Endothelial cell of umbilical vein (primary cell): ENCODE measurements at regions not wholly inside any gene's neighbourhood (a gene's known extent, or its start where the extent isn't known, plus 50 kb on each side); places are given as distances from the start of the nearest gene placed in this dataset.
A peak's percentile ranks its signal among the peaks of the same experiment; 100 is the strongest.

ENCODE experiments used
- BruUV-seq: library from RNA; stranded (reverse); fragments of 400-500 nt; replicated peaks from 2 replicates; lab custom pipeline; 2021; lab: Mats Ljungman, UMichigan
- CTCF ChIA-PET: fragments of 300-600, 350-600 bp; sonication (Branson Sonifier 250); formaldehyde crosslinking; loops from one replicate; lab custom pipeline; 2021; ENCODE audit warnings: antibody characterized with exemption, inconsistent platforms; lab: Charles Lee
- POLR2A ChIA-PET: fragments of 300-600, 350-600 bp; sonication (Branson Sonifier 250); formaldehyde crosslinking; loops from one replicate; lab custom pipeline; 2021; ENCODE audit warnings: antibody characterized with exemption, inconsistent platforms; lab: Charles Lee
- DNase-seq: peaks from one replicate; pipeline ENCODE4 v3.0.0-alpha.2; 2011; ENCODE audit warnings: low read depth, low spot score
- FAIRE-seq: peaks from 2 replicates; lab custom pipeline; 2011; peaks lifted over from hg19 to GRCh38; lab: Jason Lieb, UNC
- H2AFZ ChIP-seq: 2 replicates; pipeline ENCODE4 v1.6.0; 2012; ENCODE audit warnings: low read depth, low read length, control low read depth, inconsistent platforms
- H3K27ac ChIP-seq: 2 replicates; pipeline ENCODE4 v1.5.1; 2011; ENCODE audit warnings: low read depth, mild to moderate bottlenecking, control low read depth, low read length, moderate library complexity; ENCODE audit not compliant: insufficient read depth
- H3K27me3 ChIP-seq, 2 experiments: 2 replicates each; pipeline versions ENCODE4 v1.6.0 to v1.6.1; 2011; ENCODE audit warnings: low read length in 2 of 2, mixed read lengths in 1 of 2; ENCODE audit not compliant: control insufficient read depth in 2 of 2, insufficient read depth in 2 of 2
- H3K36me3 ChIP-seq, 2 experiments: 2 replicates in 1 of 2; 3 replicates in 1 of 2; pipeline ENCODE4 v1.5.1; 2011; ENCODE audit warnings: low read length in 2 of 2, mild to moderate bottlenecking in 1 of 2, moderate library complexity in 1 of 2; ENCODE audit not compliant: control insufficient read depth in 2 of 2, insufficient read depth in 2 of 2; ENCODE audit errors: extremely low read depth in 1 of 2
- H3K4me1 ChIP-seq: 3 replicates; pipeline ENCODE4 v1.5.1; 2011; ENCODE audit warnings: mild to moderate bottlenecking, low read length; ENCODE audit not compliant: control insufficient read depth, insufficient read depth; ENCODE audit errors: extremely low read depth
- H3K4me2 ChIP-seq: 2 replicates; pipeline ENCODE4 v1.6.1; 2011; ENCODE audit warnings: low read length, control low read depth, mixed read lengths; ENCODE audit not compliant: insufficient read depth
- H3K4me3 ChIP-seq, 3 experiments: fragments of 200-600 bp in 1 of 3; sonication (generic), shearing (Covaris generic) in 1 of 3; replicated peaks in 1 of 3; 2 replicates each; pipeline ENCODE4 v1.5.1; 2011 to 2016; ENCODE audit warnings: control low read depth in 3 of 3, low read length in 3 of 3, mild to moderate bottlenecking in 2 of 3, inconsistent platforms in 1 of 3, low read depth in 1 of 3, moderate library complexity in 1 of 3; ENCODE audit not compliant: insufficient read depth in 1 of 3
- H3K79me2 ChIP-seq: 2 replicates; pipeline ENCODE4 v1.6.0; 2012; ENCODE audit warnings: low read length, inconsistent platforms; ENCODE audit not compliant: control insufficient read depth, insufficient read depth
- H3K9ac ChIP-seq: replicated peaks from 2 replicates; pipeline ENCODE3; 2011; ENCODE audit warnings: low read length, control low read depth; ENCODE audit not compliant: insufficient read depth; ENCODE audit errors: extremely low read depth
- H3K9me1 ChIP-seq: replicated peaks from 3 replicates; pipeline ENCODE4 v1.6.0; 2011; ENCODE audit warnings: mild to moderate bottlenecking, low read length; ENCODE audit not compliant: control insufficient read depth, insufficient read depth; ENCODE audit errors: extremely low read depth
- H3K9me3 ChIP-seq: replicated peaks from 2 replicates; pipeline ENCODE4 v1.5.1; 2012; ENCODE audit warnings: low read length, inconsistent platforms; ENCODE audit not compliant: control insufficient read depth, insufficient read depth
- H4K20me1 ChIP-seq: replicated peaks from 2 replicates; pipeline ENCODE3; 2011; ENCODE audit warnings: mild to moderate bottlenecking, low read length; ENCODE audit not compliant: control insufficient read depth, insufficient read depth; ENCODE audit errors: extremely low read depth
- CTCF ChIP-seq, 2 donors: IDR thresholded peaks; 1 replicate in 1 of 2; 2 replicates in 1 of 2; pipeline ENCODE4 v1.5.1; 2011; ENCODE audit warnings: low read length in 2 of 2, mild to moderate bottlenecking in 2 of 2, moderate library complexity in 2 of 2, control low read depth in 1 of 2, inconsistent platforms in 1 of 2, low read depth in 1 of 2; ENCODE audit not compliant: insufficient read depth in 1 of 2; ENCODE audit errors: extremely low read depth in 1 of 2
- EZH2 ChIP-seq: IDR thresholded peaks from 2 replicates; pipeline ENCODE4 v1.6.1; 2012; ENCODE audit warnings: borderline replicate concordance, low read depth, mild to moderate bottlenecking, moderate library complexity, low read length, inconsistent platforms; ENCODE audit not compliant: severe bottlenecking
- FOS ChIP-seq: IDR thresholded peaks from 2 replicates; pipeline ENCODE4 v1.6.1; 2011; ENCODE audit warnings: mild to moderate bottlenecking, low read length, moderate library complexity, borderline replicate concordance; ENCODE audit not compliant: insufficient read depth
- GATA2 ChIP-seq: IDR thresholded peaks from 2 replicates; pipeline ENCODE4 v1.7.0; 2011; ENCODE audit warnings: low read depth, mild to moderate bottlenecking, moderate library complexity, mixed read lengths, low read length; ENCODE audit not compliant: insufficient read length, insufficient read depth
- JUN ChIP-seq: IDR thresholded peaks from 2 replicates; pipeline ENCODE4 v1.6.1; 2011; ENCODE audit warnings: borderline replicate concordance, low read depth; ENCODE audit not compliant: insufficient read length, insufficient read depth
- MAX ChIP-seq: IDR thresholded peaks from 2 replicates; pipeline ENCODE4 v1.6.1; 2011; ENCODE audit not compliant: insufficient read depth, insufficient read length
- MYC ChIP-seq: IDR thresholded peaks from one replicate; pipeline ENCODE4 v1.6.1; 2011; ENCODE audit warnings: mild to moderate bottlenecking, low read depth, low read length
- POLR2A ChIP-seq: IDR thresholded peaks from 2 replicates; pipeline ENCODE4 v1.6.1; 2012; ENCODE audit warnings: low read depth, mild to moderate bottlenecking, control low read depth, low read length
- POLR2AphosphoS5 ChIP-seq: IDR thresholded peaks from 2 replicates; pipeline ENCODE4 v1.6.1; 2012; ENCODE audit warnings: low read depth, mild to moderate bottlenecking, control low read depth, low read length, moderate library complexity; ENCODE audit not compliant: insufficient read depth
- dilution Hi-C: fragments of 300-500 bp; cut with MboI; formaldehyde crosslinking; loops from one replicate; pipeline ENCODE4 v1.15.0; 2019; ENCODE audit warnings: low sequenced_read_pairs; ENCODE audit not compliant: extremely low pct_ligation_motif_present
- intact Hi-C: fragments of 100-400 bp; cut with micrococcal nuclease; formaldehyde crosslinking; loops from one replicate; pipeline ENCODE4 v1.10.0; 2022

- CTCF ChIA-PET: interaction anchor here (0.7 to 1.6 kb wide), 3 partner anchors 11 to 1342 kb away, joined by 3 to 8 read pairs (median 7); no protein-coding TSS in a partner anchor
Measured at GRCh38 chr6:44580901-44581300, 193.4 kb downstream of the CDC5L start.

GRCh38 chr6:44582930-44583329 lies 195.4 kb downstream of the CDC5L start:
- dilution Hi-C loops (no loop called here), intact Hi-C loops (no loop called here)
- ChIA-PET POLR2A (no interaction called here), CTCF (no interaction called here)
- no peak overlapping the region for H3K4me2 ChIP-seq
- no peak overlapping the region for H3K27ac ChIP-seq
- no peaks in the 10 kb centered on the region for H3K4me1 ChIP-seq
- H3K27me3 ChIP-seq: no peaks in the 10 kb centered on the region
- H3K9ac ChIP-seq: no peak overlapping the region
- no TSS peak for BruUV-seq
- no peaks in the 10 kb centered on the region for H3K79me2 ChIP-seq
- TF ChIP-seq GATA2 (no peak), FOS (no peak), CTCF (IDR thresholded peaks at IDR 0.05; ENCODE audit: extremely low read depth in 1 of 2, insufficient read depth in 1 of 2, low read depth in 1 of 2, low read length in 2 of 2) (no peak), MAX (no peak), EZH2 (no peak), JUN (no peak), MYC (no peak), POLR2AphosphoS5 (no peak), POLR2A (no peak)
- no peaks in the 10 kb centered on the region for H4K20me1 ChIP-seq
- DNase-seq: no peak
- no peaks in the 10 kb centered on the region for H3K9me1 ChIP-seq
- no peaks in the 10 kb centered on the region for H3K36me3 ChIP-seq
- H3K9me3 ChIP-seq: no peaks in the 10 kb centered on the region
- H3K4me3 ChIP-seq: no peak overlapping the region
- no peak overlapping the region for H2AFZ ChIP-seq
- no peak for FAIRE-seq

More at GRCh38 chr6:44580901-44581300, 193.4 kb downstream of the CDC5L start:
- Histone ChIP-seq H3K36me3 (no peaks in the 10 kb centered on the region), H3K4me2 (no peak overlapping the region), H3K4me1 (no peaks in the 10 kb centered on the region), H3K9me1 (no peaks in the 10 kb centered on the region), H3K9ac (no peak overlapping the region), H3K79me2 (no peaks in the 10 kb centered on the region), H3K9me3 (no peaks in the 10 kb centered on the region), H4K20me1 (no peaks in the 10 kb centered on the region), H3K4me3 (no peak overlapping the region), H3K27ac (no peak overlapping the region), H3K27me3 (no peaks in the 10 kb centered on the region), H2AFZ (no peak overlapping the region)
- DNase-seq (no peak), FAIRE-seq (no peak)
- dilution Hi-C loops: no loop called here
- POLR2A ChIA-PET: no interaction called here
- BruUV-seq: no TSS peak
- TF ChIP-seq GATA2 (peak; percentile 40), EZH2 (no peak)
- intact Hi-C loops: no loop called here
